Astrocyte (in vitro differentiated cells and primary cell): ENCODE measurements at regions not wholly inside any gene's neighbourhood (a gene's known extent, or its start where the extent isn't known, plus 50 kb on each side); places are given as distances from the start of the nearest gene placed in this dataset.

Experiments used
- EZH2 ChIP-seq: IDR thresholded peaks from 2 replicates; pipeline ENCODE4 v1.6.1; 2012; ENCODE audit warnings: mild to moderate bottlenecking, low read length, inconsistent platforms; ENCODE audit not compliant: insufficient read depth
- TF ChIP-seq, protein P1 (sequence below): IDR thresholded peaks from 2 replicates; pipeline ENCODE4 v1.5.1; 2011; ENCODE audit warnings: low read depth, mild to moderate bottlenecking, inconsistent platforms, low read length, moderate library complexity; ENCODE audit not compliant: insufficient read depth

DNA sequence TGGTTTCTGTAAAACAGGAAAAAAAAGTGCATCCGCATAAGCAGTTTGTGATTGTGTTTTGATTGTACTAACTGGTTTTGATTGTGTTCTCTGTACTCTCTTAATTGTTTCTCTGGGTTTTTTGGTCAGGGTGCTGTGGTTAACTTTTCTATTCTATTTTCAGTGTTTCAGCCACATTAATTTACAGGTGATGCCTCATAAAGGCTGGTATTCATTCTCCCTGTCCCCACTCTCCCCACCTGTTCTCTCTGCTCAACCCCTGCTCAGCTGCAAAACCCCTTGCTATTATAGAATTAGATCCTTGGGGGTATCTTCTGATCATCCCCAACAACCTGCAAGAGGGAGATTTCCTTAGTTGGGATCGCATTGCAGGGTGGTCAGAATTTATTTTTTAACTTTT is 285.4 kb upstream of the AZI2 start:
- TF ChIP-seq, protein P1, sequence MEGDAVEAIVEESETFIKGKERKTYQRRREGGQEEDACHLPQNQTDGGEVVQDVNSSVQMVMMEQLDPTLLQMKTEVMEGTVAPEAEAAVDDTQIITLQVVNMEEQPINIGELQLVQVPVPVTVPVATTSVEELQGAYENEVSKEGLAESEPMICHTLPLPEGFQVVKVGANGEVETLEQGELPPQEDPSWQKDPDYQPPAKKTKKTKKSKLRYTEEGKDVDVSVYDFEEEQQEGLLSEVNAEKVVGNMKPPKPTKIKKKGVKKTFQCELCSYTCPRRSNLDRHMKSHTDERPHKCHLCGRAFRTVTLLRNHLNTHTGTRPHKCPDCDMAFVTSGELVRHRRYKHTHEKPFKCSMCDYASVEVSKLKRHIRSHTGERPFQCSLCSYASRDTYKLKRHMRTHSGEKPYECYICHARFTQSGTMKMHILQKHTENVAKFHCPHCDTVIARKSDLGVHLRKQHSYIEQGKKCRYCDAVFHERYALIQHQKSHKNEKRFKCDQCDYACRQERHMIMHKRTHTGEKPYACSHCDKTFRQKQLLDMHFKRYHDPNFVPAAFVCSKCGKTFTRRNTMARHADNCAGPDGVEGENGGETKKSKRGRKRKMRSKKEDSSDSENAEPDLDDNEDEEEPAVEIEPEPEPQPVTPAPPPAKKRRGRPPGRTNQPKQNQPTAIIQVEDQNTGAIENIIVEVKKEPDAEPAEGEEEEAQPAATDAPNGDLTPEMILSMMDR: no peak
- TF ChIP-seq EZH2: no peak
